ENCODE measurements at regions not wholly inside any gene's neighbourhood (a gene's known extent, or its start where the extent isn't known, plus 50 kb on each side); places are given as distances from the start of the nearest gene placed in this dataset.

GRCh38 chr9:99300603-99301002, 78.5 kb downstream of the SEC61B start:
- Histone ChIP-seq H3K9ac (ENCODE audit: insufficient read depth in 1 of 2, low read depth in 2 of 2, low read length in 2 of 2) (no peak overlapping the region), H3K36me3 (ENCODE audit: control insufficient read depth, insufficient read depth, low read length) (no peaks in the 10 kb centered on the region), H2AFZ (ENCODE audit: low read depth, low read length) (no peak overlapping the region), H4K20me1 (replicated peaks; ENCODE audit: control insufficient read depth, insufficient read depth, low read length) (no peaks in the 10 kb centered on the region), H3K79me2 (ENCODE audit: control insufficient read depth, insufficient read depth, low read length) (no peaks in the 10 kb centered on the region), H3K4me2 (ENCODE audit: insufficient read depth, low read length) (no peak overlapping the region), H3K9me1 (ENCODE audit: control insufficient read depth, insufficient read depth, low read length) (no peaks in the 10 kb centered on the region), H3K4me1 (replicated peaks in 1 of 2; ENCODE audit: control insufficient read depth in 2 of 2, insufficient read depth in 2 of 2, low read length in 2 of 2) (peaks cover 5 to 14% of the 10 kb centered on the region in 2 experiments; a peak in 3 of 5 replicates), H3K4me3 (no peak overlapping the region), H3K9me3 (replicated peaks; ENCODE audit: control insufficient read depth, insufficient read depth, low read depth, low read length) (no peaks in the 10 kb centered on the region), H3K27me3 (ENCODE audit: control insufficient read depth in 2 of 2, insufficient read depth in 2 of 2, low read length in 2 of 2) (peaks cover 0 to 8% of the 10 kb centered on the region in 2 experiments; a peak in 1 of 5 replicates), H3K27ac (ENCODE audit: extremely low read depth, low read depth, low read length) (no peak overlapping the region)
- intact Hi-C loops (cut with micrococcal nuclease) (no loop called here), in situ Hi-C loops (cut with MboI) (no loop called here)
- ATAC-seq (no peak), FAIRE-seq (no peak), DNase-seq (ENCODE audit: extremely low read depth in 1 of 4, low spot score in 3 of 4) (no peak)
- WGBS (ENCODE audit: insufficient coverage, low coverage, missing lambda C conversion rate) = 23% methylated on average over 3 of the region's 3 CpGs
- no TSS peak for BruUV-seq (replicated peaks)
- ChIA-PET POLR2A (interaction anchor here (0.6 kb wide), 1 partner anchor 13 kb away, joined by 3 read pairs; no protein-coding TSS in a partner anchor), CTCF (ENCODE audit: low intra/inter-chr PET ratio) (no interaction called here)
- TF ChIP-seq RNF2 (IDR thresholded peaks at IDR 0.05) (no peak), DIDO1 (tag; IDR thresholded peaks at IDR 0.05; ENCODE audit: low read depth) (no peak), POLR2G (IDR thresholded peaks at IDR 0.05; ENCODE audit: low read depth, low read length) (no peak), MEIS2 (IDR thresholded peaks at IDR 0.05; ENCODE audit: partially characterized antibody) (no peak), KDM5B (IDR thresholded peaks at IDR 0.05; ENCODE audit: insufficient replicate concordance, low read depth, low read length) (no peak), ZNF232 (CRISPR knock-in tag; IDR thresholded peaks at IDR 0.05) (no peak), ATF4 (CRISPR knock-in tag; IDR thresholded peaks at IDR 0.05) (no peak), RBM15 (IDR thresholded peaks at IDR 0.05; ENCODE audit: insufficient read depth, low read length) (no peak), GATAD2B (IDR thresholded peaks at IDR 0.05; ENCODE audit: borderline replicate concordance) (no peak), HES1 (IDR thresholded peaks at IDR 0.05; ENCODE audit: low read depth) (no peak)
